HCT116 (cell line): ENCODE measurements at regions not wholly inside any gene's neighbourhood (a gene's known extent, or its start where the extent isn't known, plus 50 kb on each side); places are given as distances from the start of the nearest gene placed in this dataset.

Experiments
- ATAC-seq: fragments of 200-7000 bp; cut with Tn5 transposase; 2 replicates; pipeline ENCODE4 v1.9.1; 2020; ENCODE audit warnings: mild to moderate bottlenecking, moderate library complexity
- BruUV-seq: library from RNA; stranded (reverse); fragments of 400-500 nt; replicated peaks from 2 replicates; lab custom pipeline; 2021; lab: Mats Ljungman, UMichigan
- CTCF ChIA-PET: fragments of 300-600 bp; sonication (Branson Sonifier 250); formaldehyde crosslinking; loops from one replicate; lab custom pipeline; 2021; ENCODE audit warnings: antibody characterized with exemption; lab: Charles Lee
- POLR2A ChIA-PET: fragments of 300-600, 350-600 bp; sonication (Branson Sonifier 250); formaldehyde crosslinking; loops from one replicate; lab custom pipeline; 2021; ENCODE audit warnings: antibody characterized with exemption; lab: Charles Lee
- RAD21 ChIA-PET, 2 experiments: fragments of 300-600 bp; sonication (Branson Sonifier 250); formaldehyde crosslinking; loops; one replicate each; lab custom pipeline; 2023; ENCODE audit warnings: low total read pairs in 2 of 2; ENCODE audit not compliant: uncharacterized antibody in 2 of 2, unreplicated experiment in 2 of 2, low non-redundant PET in 1 of 2; lab: Charles Lee
- DNase-seq: peaks from one replicate; pipeline ENCODE4 v3.0.0-alpha.2; 2010; ENCODE audit warnings: low read depth, low spot score
- H2AFZ ChIP-seq: fragments of 200-600 bp; shearing (Covaris generic), sonication (generic); 2 replicates; pipeline ENCODE4 v1.6.1; 2017; ENCODE audit warnings: low read depth, mixed run types, mixed read lengths, antibody characterized with exemption, low read length; ENCODE audit not compliant: poor library complexity, severe bottlenecking
- H3K27ac ChIP-seq: 2 replicates; pipeline ENCODE4 v1.5.1; 2012; ENCODE audit warnings: low read depth, low read length
- H3K27me3 ChIP-seq: fragments of 200-600 bp; sonication (generic); 2 replicates; pipeline ENCODE4 v1.6.1; 2016; ENCODE audit warnings: mixed run types, low read length, mixed read lengths; ENCODE audit not compliant: insufficient read depth
- H3K36me3 ChIP-seq, 2 experiments: fragments of 200-500 bp in 1 of 2; fragments of 200-600 bp in 1 of 2; sonication (Bioruptor generic) in 1 of 2; sonication (generic) in 1 of 2; 2 replicates each; pipeline versions ENCODE4 v1.5.1 to v1.6.1; 2014 to 2016; ENCODE audit warnings: low read length in 2 of 2, inconsistent platforms in 1 of 2, mixed read lengths in 1 of 2, mixed run types in 1 of 2; ENCODE audit not compliant: insufficient read depth in 2 of 2, control insufficient read depth in 1 of 2
- H3K4me1 ChIP-seq, 2 experiments: fragments of 200-600 bp in 1 of 2; sonication (generic) in 1 of 2; 2 replicates each; pipeline versions ENCODE4 v1.5.1 to v1.6.1; 2012 to 2017; ENCODE audit warnings: low read length in 2 of 2, inconsistent platforms in 1 of 2, mild to moderate bottlenecking in 1 of 2, mixed read lengths in 1 of 2, mixed run types in 1 of 2, moderate library complexity in 1 of 2; ENCODE audit not compliant: insufficient read depth in 2 of 2, control insufficient read depth in 1 of 2
- H3K4me2 ChIP-seq: fragments of 200-600 bp; sonication (generic); 2 replicates; pipeline ENCODE4 v1.6.1; 2017; ENCODE audit warnings: mixed run types, low read length, mixed read lengths
- H3K4me3 ChIP-seq, 2 experiments: fragments of 200-600 bp in 1 of 2; sonication (generic) in 1 of 2; replicated peaks in 1 of 2; 2 replicates each; pipeline ENCODE4 v1.5.1; 2011 to 2016; ENCODE audit warnings: low read length in 2 of 2, control low read depth in 1 of 2, low read depth in 1 of 2, mild to moderate bottlenecking in 1 of 2, mixed read lengths in 1 of 2, mixed run types in 1 of 2
- H3K79me2 ChIP-seq: fragments of 200-600 bp; sonication (generic); 2 replicates; pipeline ENCODE4 v1.6.1; 2017; ENCODE audit warnings: mild to moderate bottlenecking, mixed run types, low read length, moderate library complexity, mixed read lengths; ENCODE audit not compliant: insufficient read depth
- H3K9ac ChIP-seq: fragments of 200-600 bp; sonication (generic); 2 replicates; pipeline ENCODE4 v1.6.1; 2016; ENCODE audit warnings: low read length, mixed read lengths
- H3K9me2 ChIP-seq: fragments of 200-600 bp; sonication (generic), shearing (Covaris generic); 2 replicates; pipeline ENCODE4 v1.6.1; 2017; ENCODE audit warnings: mixed run types, mild to moderate bottlenecking, moderate library complexity; ENCODE audit not compliant: insufficient read depth
- H3K9me3 ChIP-seq, 2 experiments: fragments of 200-500 bp in 1 of 2; fragments of 200-600 bp in 1 of 2; sonication (Bioruptor generic) in 1 of 2; sonication (generic) in 1 of 2; 2 replicates each; pipeline ENCODE4 v1.6.1; 2014 to 2017; ENCODE audit warnings: low read length in 2 of 2, mixed read lengths in 2 of 2, inconsistent platforms in 1 of 2, low read depth in 1 of 2, mild to moderate bottlenecking in 1 of 2, mixed run types in 1 of 2, moderate library complexity in 1 of 2; ENCODE audit not compliant: control insufficient read depth in 1 of 2, insufficient read depth in 1 of 2
- H4K20me1 ChIP-seq: fragments of 200-600 bp; sonication (generic), shearing (Covaris generic); 2 replicates; pipeline ENCODE4 v1.6.1; 2017; ENCODE audit warnings: mixed run types, mild to moderate bottlenecking, moderate library complexity; ENCODE audit not compliant: insufficient read depth
- ATF3 ChIP-seq: IDR thresholded peaks from 2 replicates; pipeline ENCODE4 v1.6.1; 2012
- CBX3 ChIP-seq: IDR thresholded peaks from 2 replicates; pipeline ENCODE4 v1.6.1; 2012; ENCODE audit warnings: low read depth
- EGR1 ChIP-seq: IDR thresholded peaks from 2 replicates; pipeline ENCODE4 v1.6.1; 2012; ENCODE audit warnings: low read depth
- ELF1 ChIP-seq: IDR thresholded peaks from 2 replicates; pipeline ENCODE4 v1.6.1; 2012; ENCODE audit warnings: low read depth, borderline replicate concordance
- EZH2 ChIP-seq: fragments of 200-600 bp; sonication (generic); IDR thresholded peaks from 2 replicates; pipeline ENCODE4 v1.6.1; 2017; ENCODE audit warnings: antibody characterized with exemption, mixed run types
- EZH2phosphoT487 ChIP-seq: fragments of 200-600 bp; IDR thresholded peaks from 2 replicates; pipeline ENCODE4 v1.6.1; 2018; ENCODE audit warnings: antibody characterized with exemption, borderline replicate concordance
- FOSL1 ChIP-seq: IDR thresholded peaks from 2 replicates; pipeline ENCODE4 v1.6.1; 2012; ENCODE audit warnings: low read depth
- JUND ChIP-seq: IDR thresholded peaks from 2 replicates; pipeline ENCODE4 v1.6.1; 2012
- MAX ChIP-seq: IDR thresholded peaks from 2 replicates; pipeline ENCODE4 v1.6.1; 2012
- POLR2AphosphoS5 ChIP-seq: IDR thresholded peaks from 2 replicates; pipeline ENCODE4 v1.6.1; 2011; ENCODE audit warnings: mild to moderate bottlenecking, low read depth, low read length, moderate library complexity
- RAD21 ChIP-seq: IDR thresholded peaks from 2 replicates; pipeline ENCODE4 v1.6.1; 2012; ENCODE audit warnings: low read depth, mild to moderate bottlenecking
- SIN3A ChIP-seq: IDR thresholded peaks from 2 replicates; pipeline ENCODE4 v1.6.1; 2012; ENCODE audit warnings: low read depth
- SP1 ChIP-seq: IDR thresholded peaks from 2 replicates; pipeline ENCODE4 v1.6.1; 2012; ENCODE audit warnings: low read depth
- TCF7L2 ChIP-seq: IDR thresholded peaks from 2 replicates; pipeline ENCODE4 v1.7.0; 2011; ENCODE audit warnings: borderline replicate concordance, inconsistent platforms; ENCODE audit not compliant: insufficient read depth, insufficient read length; ENCODE audit errors: extremely low read depth
- YY1 ChIP-seq: IDR thresholded peaks from 2 replicates; pipeline ENCODE4 v1.6.1; 2011; ENCODE audit warnings: low read length, low read depth, moderate library complexity, mild to moderate bottlenecking; ENCODE audit not compliant: insufficient replicate concordance; ENCODE audit errors: extremely low read depth
- intact Hi-C: fragments of 100-400 bp; cut with micrococcal nuclease; formaldehyde crosslinking; loops from 2 replicates; pipeline ENCODE4 v1.10.0; 2022

GRCh38 chr6:119627908-119628669 lies 278.5 kb upstream of the MAN1A1 start:
- Histone ChIP-seq H3K9me2 (no peaks in the 10 kb centered on the region), H3K9me3 (no peaks in the 10 kb centered on the region; a peak in 1 of 4 replicates), H3K4me1 (no peaks in the 10 kb centered on the region; a peak in 1 of 4 replicates), H4K20me1 (no peaks in the 10 kb centered on the region), H3K27ac (no peak overlapping the region), H3K79me2 (no peaks in the 10 kb centered on the region), H2AFZ (peak overlapping the region; percentile 14), H3K9ac (no peak overlapping the region), H3K4me2 (no peak overlapping the region), H3K36me3 (no peaks in the 10 kb centered on the region), H3K4me3 (no peak overlapping the region), H3K27me3 (no peaks in the 10 kb centered on the region)
- CTCF ChIA-PET, result interaction anchor here (0.8 kb wide), 1 partner anchor 277 kb away, joined by 3 read pairs; no protein-coding TSS in a partner anchor
- TF ChIP-seq SIN3A (no peak), MAX (no peak), FOSL1 (0 out of 2 replicates have a peak, but pooled peaks have one; percentile 25), JUND (peak; percentile 28), POLR2AphosphoS5 (no peak), RAD21 (peak; percentile 61)
- intact Hi-C loops, result loop anchor here (5.0 kb wide), 1 partner anchor 276 kb away; no protein-coding TSS in a partner anchor
- RAD21 ChIA-PET, result no interaction called here
- POLR2A ChIA-PET, result interaction anchor here (1.2 kb wide), 1 partner anchor 10 kb away, joined by 4 read pairs; no protein-coding TSS in a partner anchor
- no peak for DNase-seq
- no TSS peak for BruUV-seq
- ATAC-seq, result peak; percentile 63; the same call in 1 of the 2 replicates

GRCh38 chr6:119626884-119627619 lies 277.5 kb upstream of the MAN1A1 start:
- intact Hi-C loops, result loop anchor here (5.0 kb wide), 1 partner anchor 275 kb away; no protein-coding TSS in a partner anchor
- H3K9ac ChIP-seq, result no peak overlapping the region
- H3K79me2 ChIP-seq, result no peaks in the 10 kb centered on the region
- H3K4me1 ChIP-seq, result no peaks in the 10 kb centered on the region; a peak in 1 of 4 replicates
- H3K4me2 ChIP-seq, result no peak overlapping the region
- H3K9me2 ChIP-seq, result no peaks in the 10 kb centered on the region
- BruUV-seq, result no TSS peak
- CTCF ChIA-PET, result no interaction called here
- H3K27ac ChIP-seq, result no peak overlapping the region
- RAD21 ChIA-PET, result no interaction called here
- no peak overlapping the region for H2AFZ ChIP-seq
- no peaks in the 10 kb centered on the region; a peak in 1 of 4 replicates for H3K9me3 ChIP-seq
- no peak for ATAC-seq
- DNase-seq, result no peak
- POLR2A ChIA-PET, result no interaction called here
- no peak overlapping the region for H3K4me3 ChIP-seq
- no peaks in the 10 kb centered on the region for H4K20me1 ChIP-seq
- no peaks in the 10 kb centered on the region for H3K36me3 ChIP-seq
- H3K27me3 ChIP-seq, result no peaks in the 10 kb centered on the region
- TF ChIP-seq EZH2 (no peak), JUND (no peak), ATF3 (no peak), CBX3 (no peak), ELF1 (no peak), EZH2phosphoT487 (no peak), TCF7L2 (no peak), YY1 (no peak), EGR1 (no peak), MAX (no peak), SP1 (no peak)
